ENCODE measurements at regions not wholly inside any gene's neighbourhood (a gene's known extent, or its start where the extent isn't known, plus 50 kb on each side); places are given as distances from the start of the nearest gene placed in this dataset.
"Not testable (repeated sequence)": the region's sequence is repeated elsewhere in the genome, so short reads cannot be mapped to it uniquely, and the experiment has no call there.

DNA sequence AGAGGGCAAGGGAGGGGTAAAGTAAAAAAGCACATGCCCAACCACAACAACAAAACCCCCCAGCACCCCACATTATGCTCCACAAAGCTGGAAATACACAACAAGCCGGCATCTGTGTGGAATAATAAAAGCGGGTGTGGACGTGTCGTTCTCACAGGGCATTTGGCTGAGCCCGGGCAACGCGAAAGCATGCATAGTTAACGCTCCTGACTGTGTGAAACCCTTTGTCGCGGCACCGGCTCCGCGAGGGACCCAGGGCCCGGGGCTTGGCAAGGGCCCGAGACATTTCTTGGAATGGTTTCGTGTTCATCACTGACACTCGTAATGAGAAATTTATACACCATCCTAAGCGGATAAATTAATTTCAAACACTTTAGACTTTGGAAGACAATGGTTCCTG, 165.6 kb downstream of the INHBB start:
- TF ChIP-seq, protein P1, sequence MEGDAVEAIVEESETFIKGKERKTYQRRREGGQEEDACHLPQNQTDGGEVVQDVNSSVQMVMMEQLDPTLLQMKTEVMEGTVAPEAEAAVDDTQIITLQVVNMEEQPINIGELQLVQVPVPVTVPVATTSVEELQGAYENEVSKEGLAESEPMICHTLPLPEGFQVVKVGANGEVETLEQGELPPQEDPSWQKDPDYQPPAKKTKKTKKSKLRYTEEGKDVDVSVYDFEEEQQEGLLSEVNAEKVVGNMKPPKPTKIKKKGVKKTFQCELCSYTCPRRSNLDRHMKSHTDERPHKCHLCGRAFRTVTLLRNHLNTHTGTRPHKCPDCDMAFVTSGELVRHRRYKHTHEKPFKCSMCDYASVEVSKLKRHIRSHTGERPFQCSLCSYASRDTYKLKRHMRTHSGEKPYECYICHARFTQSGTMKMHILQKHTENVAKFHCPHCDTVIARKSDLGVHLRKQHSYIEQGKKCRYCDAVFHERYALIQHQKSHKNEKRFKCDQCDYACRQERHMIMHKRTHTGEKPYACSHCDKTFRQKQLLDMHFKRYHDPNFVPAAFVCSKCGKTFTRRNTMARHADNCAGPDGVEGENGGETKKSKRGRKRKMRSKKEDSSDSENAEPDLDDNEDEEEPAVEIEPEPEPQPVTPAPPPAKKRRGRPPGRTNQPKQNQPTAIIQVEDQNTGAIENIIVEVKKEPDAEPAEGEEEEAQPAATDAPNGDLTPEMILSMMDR (IDR thresholded peaks at IDR 0.05) = no peak
- no peak for TF ChIP-seq POLR2A (IDR thresholded peaks at IDR 0.05)
- no peaks in the 10 kb centered on the region for H3K9me3 ChIP-seq (replicated peaks in 1 of 3)
- WGBS, 4 donors = 79 to 89% (median 82%) methylated on average over 18 of the region's 18 CpGs

DNA sequence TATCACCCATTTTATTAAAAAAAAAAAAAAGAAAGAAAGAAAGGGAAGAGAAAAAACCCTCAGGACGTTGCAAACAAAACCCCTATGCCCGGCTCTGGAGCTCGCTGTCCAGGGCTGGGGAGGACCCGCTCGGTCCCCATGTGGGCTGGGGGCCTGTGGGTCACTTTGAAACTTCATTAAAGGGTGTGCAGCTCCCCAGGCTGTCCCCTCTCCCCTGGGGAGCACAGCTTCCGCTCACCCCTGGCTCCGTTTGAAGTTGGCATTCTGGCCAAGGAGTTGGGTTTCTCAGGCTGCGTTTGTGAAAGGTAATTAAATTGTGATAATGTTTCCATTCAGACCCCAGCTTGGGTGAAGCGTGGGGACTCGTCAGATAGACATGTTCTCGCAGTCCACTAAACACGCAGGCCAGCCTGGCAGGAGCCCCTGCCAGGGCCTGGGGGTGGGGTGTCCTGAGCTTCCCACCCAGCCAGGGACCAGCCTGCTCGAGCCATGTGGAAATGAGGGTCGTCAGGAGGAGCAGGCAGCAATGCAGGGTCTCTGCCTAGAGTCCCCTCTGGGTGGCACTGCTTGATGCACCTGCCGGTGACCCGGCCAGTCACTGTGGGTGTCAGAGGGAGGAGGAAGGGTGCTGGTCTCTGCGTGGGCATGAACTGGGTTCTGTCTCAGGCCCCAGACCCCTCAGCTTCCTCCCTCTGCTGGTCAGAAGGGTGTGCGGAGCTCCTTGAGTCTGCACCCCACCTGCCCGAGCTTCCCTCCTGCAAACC, 166.2 kb downstream of the INHBB start:
- Histone ChIP-seq H3K9me3 (replicated peaks in 1 of 3) (no peaks in the 10 kb centered on the region), H3K27ac (no peak overlapping the region), H3K36me3 (replicated peaks in 1 of 2) (no peaks in the 10 kb centered on the region), H3K4me1 (replicated peaks in 1 of 2) (peaks cover 0 to 5% of the 10 kb centered on the region in 2 donors), H3K27me3 (no peaks in the 10 kb centered on the region), H3K4me3 (no peak overlapping the region)
- DNase-seq = no peak
- intact Hi-C loops (cut with DNase I) = loop anchor here in 1 of 2 donors (5.0 kb wide), 1 partner anchor 105 kb away; no protein-coding TSS in a partner anchor
- TF ChIP-seq, protein P1 (IDR thresholded peaks at IDR 0.05) = no peak
- no peak for TF ChIP-seq POLR2A (IDR thresholded peaks at IDR 0.05)
- WGBS, 4 donors = 80 to 88% (median 86%) methylated on average over 13 to 19 of the region's 19 CpGs

More for the DNA sequence above, 165.6 kb downstream of the INHBB start:
- intact Hi-C loops (cut with DNase I) = loop anchor here in 1 of 2 donors (5.0 kb wide), 1 partner anchor 104 kb away; no protein-coding TSS in a partner anchor
- no peak for DNase-seq
- Histone ChIP-seq H3K4me1 (replicated peaks in 1 of 2) (peaks cover 0 to 5% of the 10 kb centered on the region in 2 donors), H3K36me3 (replicated peaks in 1 of 2) (no peaks in the 10 kb centered on the region), H3K4me3 (no peak overlapping the region), H3K27ac (no peak overlapping the region), H3K27me3 (no peaks in the 10 kb centered on the region)

DNA sequence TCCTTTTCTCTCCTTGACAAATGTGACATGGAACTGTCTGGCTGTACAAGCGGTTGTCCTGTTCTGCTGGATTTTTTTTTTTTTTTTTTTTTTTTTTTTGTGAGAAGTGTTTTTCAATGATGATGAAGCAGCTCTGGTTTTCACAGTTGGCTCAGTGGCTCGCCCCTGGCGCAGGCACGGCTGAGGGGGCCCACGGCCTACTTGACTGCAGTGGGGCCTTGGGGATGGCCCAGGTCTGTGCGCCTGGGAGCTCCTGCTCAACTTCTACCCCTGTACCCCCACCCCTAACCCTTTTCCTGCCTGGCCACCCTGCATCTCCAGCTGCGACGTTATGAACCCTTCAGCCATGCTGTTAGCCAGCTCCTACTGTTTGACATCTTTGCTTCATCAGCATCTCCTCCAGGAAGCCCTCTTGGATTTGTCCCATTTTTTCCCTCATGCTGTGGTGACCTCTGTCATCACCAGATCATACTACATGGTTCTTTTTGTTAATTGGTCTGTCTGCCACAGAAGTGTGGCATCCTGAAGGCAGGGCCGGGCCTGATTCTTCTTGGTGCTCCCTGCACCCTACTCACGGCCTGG, 167.9 kb downstream of the INHBB start:
- TF ChIP-seq, protein P1 (IDR thresholded peaks at IDR 0.05) = no peak
- TF ChIP-seq POLR2A (IDR thresholded peaks at IDR 0.05) = no peak
- no peak overlapping the region for H3K27ac ChIP-seq

DNA sequence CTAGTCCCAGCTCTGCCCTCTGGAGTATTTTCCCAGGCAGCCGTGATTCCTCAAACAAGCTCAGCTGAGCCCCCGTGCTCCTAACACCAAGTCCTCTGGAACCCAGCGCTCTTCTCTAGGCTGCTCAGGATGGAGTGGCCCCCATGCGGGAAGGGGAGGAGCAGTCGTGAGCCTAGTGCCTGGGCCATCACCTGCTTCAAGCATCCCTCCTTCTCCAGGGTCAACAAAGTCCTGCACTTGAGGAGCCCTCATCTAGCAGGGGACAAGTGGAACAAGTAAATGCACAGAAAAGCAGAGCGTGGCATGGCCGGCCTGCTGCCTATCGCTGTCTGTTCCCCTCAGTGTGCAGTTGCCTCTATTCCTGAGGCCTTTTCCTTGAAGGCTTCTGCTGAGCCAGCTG, 168.6 kb downstream of the INHBB start:
- H3K9me3 ChIP-seq (replicated peaks in 1 of 3) = no peaks in the 10 kb centered on the region
- H3K4me3 ChIP-seq = no peak overlapping the region
- TF ChIP-seq, protein P1 (IDR thresholded peaks at IDR 0.05) = no peak
- TF ChIP-seq POLR2A (IDR thresholded peaks at IDR 0.05) = no peak
- intact Hi-C loops (cut with DNase I) = loop anchor here in 1 of 2 donors (5.0 kb wide), 1 partner anchor 107 kb away; no protein-coding TSS in a partner anchor
- H3K4me1 ChIP-seq (replicated peaks in 1 of 2) = no peaks in the 10 kb centered on the region
- H3K27ac ChIP-seq = no peak overlapping the region
- WGBS, 4 donors = 83 to 92% (median 89%) methylated on average over 8 of the region's 8 CpGs
- H3K36me3 ChIP-seq (replicated peaks in 1 of 2) = no peaks in the 10 kb centered on the region
- DNase-seq = no peak
- H3K27me3 ChIP-seq = no peaks in the 10 kb centered on the region

More for the DNA sequence above, 167.9 kb downstream of the INHBB start:
- no peak overlapping the region for H3K4me3 ChIP-seq
- peaks cover 0 to 4% of the 10 kb centered on the region in 2 donors for H3K4me1 ChIP-seq (replicated peaks in 1 of 2)
- H3K36me3 ChIP-seq (replicated peaks in 1 of 2) = no peaks in the 10 kb centered on the region
- WGBS, 4 donors = 85 to 96% (median 90%) methylated on average over 10 of the region's 10 CpGs
- H3K27me3 ChIP-seq = no peaks in the 10 kb centered on the region
- intact Hi-C loops (cut with DNase I) = loop anchor here in 1 of 2 donors (5.0 kb wide), 1 partner anchor 107 kb away; no protein-coding TSS in a partner anchor
- DNase-seq = no peak
- no peaks in the 10 kb centered on the region for H3K9me3 ChIP-seq (replicated peaks in 1 of 3)

DNA sequence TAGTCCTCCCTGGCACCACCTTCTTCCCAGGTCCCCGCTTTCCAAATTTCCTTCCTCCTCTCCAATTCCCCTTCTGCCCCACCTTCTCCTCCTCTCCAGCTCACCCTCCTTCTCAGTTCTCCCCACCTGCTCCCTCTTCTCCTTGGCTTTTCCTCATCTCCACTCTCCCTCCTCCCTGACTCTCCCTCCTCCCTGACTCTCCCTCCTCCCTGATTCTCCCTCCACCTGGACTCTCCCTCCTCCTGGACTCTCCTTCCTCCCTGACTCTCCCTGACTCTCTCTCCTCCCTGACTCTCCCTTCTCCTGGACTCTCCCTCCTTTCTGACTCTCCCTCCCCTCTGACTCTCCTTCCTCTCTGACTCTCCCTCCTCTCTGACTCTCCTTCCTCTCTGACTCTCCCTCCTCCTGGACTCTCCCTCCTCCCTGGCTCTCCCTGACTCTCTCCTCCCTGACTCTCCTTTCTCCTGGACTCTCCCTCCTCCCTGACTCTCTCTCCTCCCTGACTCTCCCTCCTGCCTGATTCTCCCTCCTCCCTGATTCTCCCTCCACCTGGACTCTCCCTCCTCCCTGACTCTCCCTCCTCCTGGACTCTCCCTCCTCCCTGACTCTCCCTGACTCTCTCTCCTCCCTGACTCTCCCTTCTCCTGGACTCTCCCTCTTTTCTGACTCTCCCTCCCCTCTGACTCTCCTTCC, 169.3 kb downstream of the INHBB start:
- DNase-seq; H3K4me1 ChIP-seq (replicated peaks in 1 of 2); H3K36me3 ChIP-seq (replicated peaks in 1 of 2); intact Hi-C loops (cut with DNase I); H3K4me3 ChIP-seq; H3K27me3 ChIP-seq; H3K9me3 ChIP-seq (replicated peaks in 1 of 3); H3K27ac ChIP-seq: not testable (repeated sequence)
- 95 to 100% (median 97%) methylated on average over 1 of the region's 1 CpG for WGBS, 4 donors
